Right renal pelvis (tissue), 4 donors: ENCODE measurements at regions not wholly inside any gene's neighbourhood (a gene's known extent, or its start where the extent isn't known, plus 50 kb on each side); places are given as distances from the start of the nearest gene placed in this dataset.

Experiments used
- DNase-seq, 4 donors: peaks; one replicate each; pipeline ENCODE4 v3.0.0-alpha.2; 2013; ENCODE audit warnings: low read depth in 4 of 4, low spot score in 3 of 4, missing footprints in 1 of 4

DNA sequence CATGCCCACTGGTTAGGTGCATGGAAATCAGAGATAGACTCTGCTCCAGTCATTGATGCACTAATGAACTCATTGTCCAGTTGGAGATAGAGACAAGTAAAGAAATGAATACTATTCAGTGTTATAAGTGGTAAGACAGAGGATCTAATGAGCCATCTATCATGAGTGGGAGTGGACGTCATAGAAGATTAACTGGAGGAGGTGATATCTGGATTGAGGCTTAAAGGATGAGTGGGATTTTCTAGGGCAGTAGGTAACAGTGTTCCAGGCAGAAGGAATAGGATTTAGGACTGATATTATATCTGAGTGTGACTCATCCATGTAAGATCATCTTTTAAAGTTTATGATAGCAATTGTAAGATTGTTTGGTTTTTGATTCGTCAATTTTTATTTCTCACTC is 152.2 kb upstream of the CSNK1A1L start:
- DNase-seq = no peak

DNA sequence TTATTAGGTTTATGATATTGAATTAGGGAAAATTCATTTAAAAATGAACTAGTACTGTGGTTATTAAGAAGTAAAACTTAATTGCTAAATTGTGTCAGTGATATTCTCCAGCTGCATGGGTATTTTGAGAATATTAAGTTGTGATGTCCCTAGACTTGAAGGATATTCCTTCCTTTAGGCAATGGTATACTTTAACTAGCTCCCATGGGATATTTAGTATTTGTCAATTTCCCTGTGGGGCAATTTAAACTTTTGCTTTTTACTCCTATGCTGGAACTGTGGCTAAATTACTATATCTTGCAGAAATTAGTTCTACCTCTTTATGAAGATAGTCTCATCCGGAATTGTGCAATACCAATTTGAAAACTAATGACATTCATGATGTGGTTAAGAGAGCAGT is 151.6 kb upstream of the CSNK1A1L start:
- DNase-seq = no peak

DNA sequence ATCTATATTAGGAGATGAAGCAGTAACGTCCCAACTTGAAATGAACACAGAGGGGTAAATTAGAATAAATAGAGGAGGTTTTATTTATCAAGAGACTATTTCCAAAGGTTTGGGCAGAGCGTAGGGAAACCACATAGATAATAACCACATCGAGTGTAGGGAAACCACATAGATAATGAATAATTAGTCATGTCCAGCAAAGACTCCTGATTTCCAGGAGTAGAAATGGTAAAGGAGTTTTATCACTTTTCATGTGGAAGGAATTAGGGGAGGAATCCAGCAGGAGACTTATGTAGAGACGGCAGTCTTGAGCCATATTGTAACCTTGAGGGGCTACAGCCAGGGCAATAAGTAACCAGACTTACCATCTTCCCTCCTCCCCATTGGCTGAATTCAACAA is 136.3 kb upstream of the CSNK1A1L start:
- DNase-seq = no peak

DNA sequence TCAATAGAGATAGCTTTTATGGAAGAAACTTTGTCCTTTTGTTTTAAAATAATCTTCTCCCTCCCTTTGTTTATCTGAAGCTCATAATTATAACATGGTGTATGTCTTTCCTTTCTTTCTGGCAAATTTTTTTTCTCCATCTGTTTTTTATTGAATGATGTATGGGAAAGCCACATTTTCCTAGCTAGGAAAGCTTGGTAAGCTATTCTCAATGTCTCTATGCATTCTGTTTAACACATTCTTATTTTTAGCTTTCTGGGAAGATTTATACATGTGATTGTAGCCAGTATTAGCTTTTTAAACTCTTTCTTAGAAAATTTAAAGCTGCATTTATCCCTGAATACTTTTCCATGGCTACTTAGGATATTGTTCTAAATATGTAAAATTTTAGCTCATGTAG is 124.9 kb upstream of the CSNK1A1L start:
- no peak for DNase-seq

DNA sequence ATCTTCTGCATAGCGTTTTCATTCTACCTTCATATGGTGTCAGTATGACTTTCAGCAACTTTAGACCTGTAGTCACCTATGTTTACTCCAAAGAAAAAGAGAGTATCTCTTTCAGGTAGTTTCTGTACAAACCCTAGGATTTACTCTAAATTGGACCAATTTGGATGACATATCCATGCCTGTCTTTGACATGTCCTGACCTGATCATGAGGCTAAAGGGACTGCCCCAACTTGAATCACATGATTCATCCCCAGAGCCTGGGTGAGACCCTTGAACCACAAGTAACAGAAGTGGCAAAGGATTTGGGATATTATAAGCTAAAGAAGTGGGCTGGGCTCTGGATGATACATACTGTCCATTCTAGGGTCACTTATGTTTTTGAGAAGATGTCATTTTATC is 124.5 kb upstream of the CSNK1A1L start:
- no peak for DNase-seq

DNA sequence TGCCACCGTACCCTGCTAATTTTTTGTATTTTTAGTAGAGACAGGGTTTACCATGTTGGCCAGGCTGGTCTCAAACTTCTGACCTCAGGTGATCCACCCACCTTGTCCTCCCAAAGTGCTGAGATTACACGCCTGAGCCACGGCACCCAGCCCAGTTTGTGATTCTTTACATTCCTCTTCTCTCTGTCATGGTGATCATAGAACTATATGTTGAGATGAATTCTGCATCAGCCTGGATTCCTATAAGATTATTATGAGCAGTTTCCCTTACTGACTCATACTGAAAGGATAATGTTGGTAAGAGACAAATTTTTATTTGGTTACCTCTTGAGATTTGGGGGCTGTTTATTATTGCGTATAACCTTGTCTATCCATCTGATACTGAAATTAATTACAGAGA is 121.5 kb upstream of the CSNK1A1L start:
- no peak for DNase-seq

DNA sequence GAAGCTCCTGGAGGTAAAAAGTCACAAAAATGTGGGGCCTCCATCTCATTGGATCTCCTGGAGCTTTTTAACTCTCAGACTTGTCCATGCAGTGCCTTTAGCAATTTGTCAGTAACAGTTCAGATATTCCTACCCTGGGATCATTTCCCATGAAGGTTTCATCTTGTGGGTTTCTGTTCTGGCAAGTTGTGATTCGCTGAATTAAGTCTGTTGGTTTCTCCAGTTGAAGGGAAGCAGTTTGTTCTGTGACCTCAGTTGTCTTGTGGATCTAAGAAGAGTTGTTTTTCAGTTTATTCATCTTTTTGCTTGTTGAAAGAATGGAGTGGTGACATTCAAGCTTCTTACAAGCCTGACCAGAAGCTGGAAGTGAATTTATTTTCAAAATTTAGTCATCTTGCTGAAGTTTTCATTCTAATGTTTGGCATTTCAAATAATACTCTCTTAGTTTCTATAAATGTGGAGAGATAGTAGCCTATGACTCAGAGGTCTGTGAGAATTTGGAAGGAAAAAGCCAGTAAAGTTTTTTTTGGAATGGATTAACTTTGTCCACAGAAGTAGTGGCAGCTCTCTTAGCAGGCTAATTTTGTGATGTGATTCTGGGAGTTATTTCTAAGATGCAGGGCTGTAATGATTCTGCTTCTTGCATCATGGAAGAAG is 120.1 kb upstream of the CSNK1A1L start:
- no peak for DNase-seq

DNA sequence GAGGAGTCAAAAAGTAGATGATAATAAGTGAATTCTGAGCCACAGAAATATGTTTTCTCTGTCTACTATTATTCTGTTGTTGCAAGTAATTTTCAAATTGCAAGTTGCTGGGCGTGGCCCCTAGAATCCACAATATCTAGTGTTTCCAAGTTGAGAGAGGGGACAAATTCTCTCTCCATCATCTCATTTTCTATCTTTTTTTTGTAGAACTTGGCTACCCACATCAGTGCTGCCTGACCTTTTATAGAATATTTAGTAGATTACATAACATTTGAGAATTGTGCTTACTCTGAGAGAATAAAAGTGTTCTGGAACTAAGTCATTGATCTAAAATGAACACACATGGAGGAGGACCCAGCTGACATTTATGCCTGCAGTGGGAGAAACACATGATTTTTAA is 110.9 kb upstream of the CSNK1A1L start:
- DNase-seq = no peak

DNA sequence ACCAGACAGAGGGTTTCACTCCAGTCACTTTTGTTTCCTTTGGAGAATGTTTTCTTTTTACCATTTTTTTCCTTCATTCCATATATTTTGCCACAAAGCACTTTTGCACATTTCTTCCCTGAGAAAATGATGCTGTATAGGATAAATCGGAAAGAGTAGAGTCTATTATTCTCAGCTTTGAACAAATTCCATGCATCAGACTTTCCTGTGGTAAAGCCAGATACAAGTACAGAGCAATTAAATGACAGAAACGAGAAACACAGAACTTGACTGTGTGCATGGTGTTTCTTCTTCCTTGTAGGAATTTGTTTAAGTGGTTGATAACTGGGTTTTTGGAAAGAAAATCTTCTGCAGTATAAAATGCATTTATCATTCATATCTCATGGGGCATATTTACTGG is 107.4 kb upstream of the CSNK1A1L start:
- DNase-seq = no peak

DNA sequence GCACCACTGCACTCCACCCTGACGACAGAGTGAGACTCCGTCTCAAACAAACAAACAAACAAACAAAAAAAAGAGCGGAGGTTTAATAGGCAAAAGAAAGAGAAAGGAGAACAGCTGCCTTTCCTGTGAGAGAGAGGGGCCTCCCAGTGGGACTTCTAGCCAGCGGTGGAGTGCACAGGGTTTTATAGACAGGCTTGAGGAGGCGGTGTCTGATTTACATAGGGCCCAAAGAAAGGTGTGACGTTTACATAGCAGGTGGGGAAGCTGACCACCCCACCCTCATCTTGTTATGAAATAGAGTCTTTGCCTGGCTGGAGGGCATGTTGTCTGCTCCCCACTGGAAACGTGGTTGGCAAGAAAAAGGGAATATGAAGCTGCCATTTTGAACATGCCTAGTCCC is 106.0 kb upstream of the CSNK1A1L start:
- DNase-seq = no peak

DNA sequence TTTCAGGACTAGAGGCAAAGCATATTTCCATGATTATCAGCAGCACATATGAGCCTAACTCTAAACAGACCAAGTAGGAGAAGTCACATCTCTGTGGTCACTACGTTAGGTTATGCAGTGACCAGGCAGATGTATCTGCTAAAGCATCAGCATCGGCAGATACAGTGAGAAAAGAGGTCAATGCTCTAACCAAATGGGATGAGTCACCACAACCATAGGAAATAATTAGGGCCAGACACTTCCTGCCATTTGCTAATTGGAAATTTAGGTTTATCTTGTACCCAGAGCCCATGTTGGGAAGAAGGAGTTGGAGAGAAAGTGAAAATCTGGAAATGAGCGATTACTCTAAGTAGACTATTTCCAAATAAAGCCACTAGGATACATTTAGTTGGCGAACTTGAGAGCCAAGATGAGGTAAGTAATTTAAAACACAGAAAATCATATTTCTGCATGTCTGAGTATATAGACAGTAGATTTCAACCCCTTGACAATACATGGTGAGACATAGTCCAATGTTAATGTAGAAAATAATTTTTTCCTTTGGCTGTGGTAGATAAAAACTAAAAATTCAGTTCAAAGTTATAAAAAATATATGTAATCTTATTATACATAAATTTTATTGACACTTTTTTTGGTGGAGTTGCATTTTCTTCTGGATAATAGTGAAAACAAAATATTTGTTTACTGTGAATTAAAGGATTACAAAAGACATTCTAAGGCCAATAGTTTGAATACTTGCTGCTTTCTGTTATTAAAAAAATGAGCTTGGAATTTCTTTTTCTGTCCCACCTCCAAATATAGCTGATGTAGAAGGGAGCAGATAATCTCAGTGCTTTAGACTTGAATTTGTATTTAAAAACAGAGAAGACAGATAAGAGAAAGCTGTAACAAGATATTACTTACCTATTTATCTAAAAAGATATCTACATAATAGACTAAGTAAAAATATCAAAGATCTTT is 104.4 kb upstream of the CSNK1A1L start:
- DNase-seq = no peak

DNA sequence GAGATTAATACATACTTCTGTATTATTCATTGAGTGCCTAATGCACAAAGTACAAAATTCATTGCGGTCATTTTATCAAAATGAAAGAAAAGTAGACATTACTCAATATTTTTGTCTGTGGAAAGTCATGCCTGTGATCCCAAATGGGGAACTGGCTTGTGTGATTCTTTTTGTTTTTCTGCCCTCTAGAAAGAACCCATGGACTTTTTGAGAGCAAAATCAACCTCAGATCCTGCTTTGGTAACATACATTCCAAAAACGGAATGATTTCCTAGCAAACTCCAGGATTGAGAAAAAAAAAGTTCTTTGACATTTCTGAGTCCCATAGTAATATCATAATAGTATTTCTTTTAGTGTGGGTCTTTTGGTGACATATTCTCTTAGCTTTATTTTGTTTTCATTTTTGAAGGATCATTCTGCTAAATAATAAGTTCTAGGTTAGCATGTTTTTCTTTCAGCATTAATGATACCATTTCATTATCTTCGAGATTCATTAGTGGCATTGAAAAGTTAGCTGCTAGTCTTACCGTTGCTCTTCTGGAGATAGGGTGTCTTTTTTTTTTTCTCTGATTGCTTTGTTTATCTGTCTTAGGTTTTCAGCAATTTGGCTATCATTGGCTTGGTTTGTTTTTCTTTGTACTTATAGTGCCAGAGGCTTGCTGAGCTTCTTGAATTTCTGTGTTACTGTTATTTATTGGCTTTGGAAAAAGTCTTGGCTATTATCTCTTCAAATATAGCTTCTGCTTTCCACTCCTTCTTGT is 102.4 kb upstream of the CSNK1A1L start:
- no peak for DNase-seq

DNA sequence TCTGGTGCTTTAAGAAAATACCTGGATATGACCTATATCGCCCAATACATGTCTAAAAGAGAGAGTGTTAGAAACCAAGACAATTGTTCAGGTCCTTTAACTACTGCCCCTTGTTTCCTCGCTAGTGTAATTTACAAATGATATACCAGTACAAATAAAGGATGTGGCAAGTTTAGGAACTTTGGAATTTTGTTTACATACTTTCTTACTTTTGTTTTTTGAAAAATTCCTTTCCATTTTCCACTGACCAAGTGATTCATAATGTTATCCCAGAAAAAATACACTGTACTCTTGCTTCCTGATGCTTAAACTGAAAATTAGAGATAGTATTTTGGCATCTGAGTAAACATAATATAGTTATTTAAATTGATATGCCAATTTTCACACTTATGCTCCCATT is 96.8 kb upstream of the CSNK1A1L start:
- DNase-seq = no peak

DNA sequence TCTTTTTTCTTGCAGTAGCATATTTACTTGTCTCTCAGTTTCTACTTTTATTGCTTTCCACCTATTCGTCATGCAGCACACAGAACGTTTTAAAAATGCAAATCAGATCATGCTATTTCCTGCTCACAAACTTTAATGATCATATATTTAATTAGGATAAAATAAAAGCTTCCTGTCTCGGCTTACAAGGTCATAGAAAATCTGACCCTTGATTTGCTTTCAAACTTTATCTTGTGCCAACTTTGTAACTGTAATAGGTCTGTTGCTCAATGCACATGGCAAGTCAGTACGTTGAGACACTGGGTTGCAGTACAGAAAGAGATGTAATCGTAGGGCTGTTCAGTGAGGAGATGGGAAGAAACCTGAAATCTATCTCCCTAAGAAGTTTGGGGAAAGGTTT is 95.6 kb upstream of the CSNK1A1L start:
- no peak for DNase-seq

DNA sequence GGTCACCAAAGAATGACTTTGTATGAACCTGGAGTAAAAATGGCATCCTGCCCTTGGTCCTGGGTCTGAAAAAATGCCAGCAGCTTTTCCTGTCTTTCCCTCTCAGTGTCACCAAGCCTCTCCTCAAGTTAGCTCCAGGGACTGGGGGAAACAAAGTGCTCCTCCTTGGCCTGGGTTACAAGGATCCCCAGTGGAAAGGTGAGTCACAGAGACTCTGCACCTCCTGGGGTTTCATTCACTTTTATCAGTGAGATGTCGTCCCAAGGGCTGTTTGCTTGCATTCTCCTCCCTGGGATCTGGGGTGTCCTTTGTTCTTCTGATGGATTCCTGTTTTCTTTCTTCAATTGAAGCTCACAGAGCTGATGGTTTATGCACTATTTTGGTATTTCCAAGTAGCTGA is 93.2 kb upstream of the CSNK1A1L start:
- DNase-seq = no peak

DNA sequence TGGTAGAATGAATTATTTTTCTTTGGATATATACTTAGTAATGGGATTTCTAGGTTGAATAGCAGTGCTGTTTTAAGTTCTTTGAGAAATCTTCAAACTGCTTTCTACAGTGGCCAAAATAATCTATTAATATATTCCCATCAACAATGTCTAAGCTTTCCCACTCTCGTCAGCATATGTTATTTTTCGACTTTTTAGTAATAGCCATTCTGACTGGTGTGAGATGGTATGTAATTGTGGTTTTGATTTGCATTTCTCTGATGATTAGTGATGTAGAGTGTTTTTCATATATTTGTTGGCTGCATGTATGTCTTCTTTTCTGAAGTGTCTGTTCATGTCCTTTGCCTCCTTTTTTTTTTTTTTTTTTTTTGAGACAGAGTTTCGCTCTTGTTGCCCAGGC is 90.2 kb upstream of the CSNK1A1L start:
- no peak for DNase-seq

DNA sequence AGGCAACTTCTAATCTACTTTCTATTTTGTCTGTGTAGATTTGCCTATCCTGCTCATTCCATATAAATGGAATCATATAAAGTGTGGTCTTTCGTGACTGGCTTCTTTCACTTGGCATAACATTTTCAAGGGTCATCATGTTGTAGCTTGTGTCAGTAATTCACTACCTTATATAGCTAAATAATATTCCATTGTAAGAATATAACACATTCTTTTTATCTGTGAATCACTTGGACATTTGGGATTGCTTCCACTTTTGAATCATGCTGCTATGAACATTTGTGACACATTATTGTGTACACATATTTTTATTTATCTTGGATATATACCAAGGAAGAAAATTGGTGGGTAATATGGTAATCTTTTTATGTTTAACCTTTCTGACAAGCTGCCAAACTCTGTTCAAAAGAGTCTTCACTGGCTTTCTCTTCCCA is 89.0 kb upstream of the CSNK1A1L start:
- DNase-seq = no peak

DNA sequence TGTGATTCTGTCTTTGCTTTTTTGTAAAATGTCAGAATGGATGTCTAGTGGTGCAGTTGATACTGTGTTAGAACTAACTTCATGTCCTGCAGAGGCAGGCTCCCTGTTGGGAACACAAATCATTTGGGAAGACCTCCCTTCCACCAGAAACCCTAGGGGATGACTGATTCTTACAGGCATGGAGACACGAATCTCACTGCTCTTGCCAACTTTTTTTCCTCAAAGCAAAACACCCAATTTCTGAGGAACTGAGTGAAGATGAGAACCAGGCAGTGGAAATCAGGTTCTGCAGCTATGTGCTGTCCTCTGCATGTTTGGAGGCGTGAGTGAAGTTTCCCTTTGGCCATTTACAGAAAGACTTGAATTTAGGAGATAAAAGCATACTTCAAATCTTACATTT is 87.5 kb upstream of the CSNK1A1L start:
- no peak for DNase-seq

DNA sequence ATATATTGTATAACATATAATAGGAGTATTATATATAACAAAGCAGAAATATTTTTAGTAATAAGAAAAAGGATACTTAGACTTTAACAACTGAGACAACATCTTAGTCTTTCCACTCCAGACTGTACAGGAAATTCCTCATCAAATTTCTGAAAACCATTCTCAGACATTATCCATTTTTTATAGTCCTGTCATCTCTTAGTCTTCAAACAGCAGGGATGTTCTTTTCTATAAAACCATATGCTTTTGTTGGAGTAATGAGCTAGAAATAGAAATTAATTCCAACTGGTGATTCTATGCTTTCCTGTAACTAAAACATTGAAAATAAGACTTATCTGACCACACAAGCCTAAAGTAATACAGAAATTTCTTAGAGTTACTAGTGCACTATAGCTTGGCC is 82.2 kb upstream of the CSNK1A1L start:
- DNase-seq = no peak

DNA sequence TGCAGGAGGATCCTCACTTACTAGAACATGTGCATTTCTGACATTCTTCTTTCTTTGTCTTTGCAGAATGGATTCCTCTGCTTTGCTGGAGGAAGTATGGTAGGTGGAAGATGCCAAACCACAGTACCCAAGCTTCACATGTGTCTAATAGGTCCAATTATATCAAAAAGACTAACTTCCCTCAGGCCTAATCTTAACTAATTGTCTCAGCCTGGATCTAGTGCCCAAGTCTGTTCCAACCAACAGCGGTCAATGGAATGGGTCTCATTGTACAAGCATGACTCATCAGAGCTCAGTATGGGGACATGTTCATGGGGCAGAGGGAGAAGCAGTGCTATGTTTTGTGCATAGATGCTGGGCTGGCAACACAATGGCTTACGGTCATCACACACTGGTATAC is 81.6 kb upstream of the CSNK1A1L start:
- no peak for DNase-seq

DNA sequence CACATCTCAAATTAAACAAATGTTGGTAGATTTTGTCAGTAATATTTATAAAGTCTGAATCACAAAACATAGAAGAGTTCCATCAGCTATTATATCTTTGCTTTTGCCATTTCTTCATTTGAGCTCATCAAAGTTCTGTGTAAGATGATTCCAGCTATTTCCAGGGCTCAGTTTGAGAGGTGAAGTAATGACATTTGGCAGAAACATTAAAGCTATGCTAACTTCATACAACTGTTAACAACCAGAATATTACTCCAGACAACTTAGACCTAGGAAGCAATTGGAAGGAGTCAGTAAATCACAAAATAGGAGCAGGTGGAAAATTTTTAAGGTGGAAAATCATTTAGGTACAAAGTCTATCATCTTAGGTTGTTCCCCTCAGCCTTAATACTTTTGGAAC is 76.2 kb upstream of the CSNK1A1L start:
- no peak for DNase-seq
